ENCODE measurements at regions not wholly inside any gene's neighbourhood (a gene's known extent, or its start where the extent isn't known, plus 50 kb on each side); places are given as distances from the start of the nearest gene placed in this dataset.

- H3K36me3 Mint-ChIP-seq (ENCODE audit: insufficient read depth): no peaks in the 10 kb centered on the region
- DNase-seq (no peak), ATAC-seq (replicated peaks) (no peak)
- H3K4me3 Mint-ChIP-seq: no peak overlapping the region
- H3K4me1 Mint-ChIP-seq (ENCODE audit: low read depth in 2 of 2): no peaks in the 10 kb centered on the region
- no peak overlapping the region for H3K27ac Mint-ChIP-seq
- H3K27me3 Mint-ChIP-seq: peaks cover 7 to 17% of the 10 kb centered on the region in 2 donors
- H3K9me3 Mint-ChIP-seq: no peaks in the 10 kb centered on the region
Measured at GRCh38 chr11:71366076-71366475, 82.1 kb downstream of the DHCR7 start.

- H3K4me1 Mint-ChIP-seq (ENCODE audit: low read depth in 2 of 2): no peaks in the 10 kb centered on the region
Measured at GRCh38 chr11:71365626-71366025, 82.6 kb downstream of the DHCR7 start.

GRCh38 chr11:71364806-71365205, 83.4 kb downstream of the DHCR7 start:
- H3K27me3 Mint-ChIP-seq: peaks cover 7 to 17% of the 10 kb centered on the region in 2 donors
- H3K36me3 Mint-ChIP-seq (ENCODE audit: insufficient read depth): no peaks in the 10 kb centered on the region
- no peaks in the 10 kb centered on the region for H3K9me3 Mint-ChIP-seq
- no peak for DNase-seq
- H3K4me3 Mint-ChIP-seq: no peak overlapping the region
- ATAC-seq (replicated peaks): no peak
- H3K4me1 Mint-ChIP-seq (ENCODE audit: low read depth in 2 of 2): no peaks in the 10 kb centered on the region
- no peak overlapping the region for H3K27ac Mint-ChIP-seq

More at GRCh38 chr11:71365626-71366025, 82.6 kb downstream of the DHCR7 start:
- ATAC-seq (replicated peaks) (no peak), DNase-seq (no peak)
- H3K9me3 Mint-ChIP-seq: no peaks in the 10 kb centered on the region
- H3K27me3 Mint-ChIP-seq: peaks cover 7 to 17% of the 10 kb centered on the region in 2 donors
- H3K36me3 Mint-ChIP-seq (ENCODE audit: insufficient read depth): no peaks in the 10 kb centered on the region
- H3K27ac Mint-ChIP-seq: no peak overlapping the region
- no peak overlapping the region for H3K4me3 Mint-ChIP-seq

- no peaks in the 10 kb centered on the region for H3K4me1 Mint-ChIP-seq (ENCODE audit: low read depth in 2 of 2)
Measured at GRCh38 chr11:71364176-71364671, 84.0 kb downstream of the DHCR7 start.

DNA sequence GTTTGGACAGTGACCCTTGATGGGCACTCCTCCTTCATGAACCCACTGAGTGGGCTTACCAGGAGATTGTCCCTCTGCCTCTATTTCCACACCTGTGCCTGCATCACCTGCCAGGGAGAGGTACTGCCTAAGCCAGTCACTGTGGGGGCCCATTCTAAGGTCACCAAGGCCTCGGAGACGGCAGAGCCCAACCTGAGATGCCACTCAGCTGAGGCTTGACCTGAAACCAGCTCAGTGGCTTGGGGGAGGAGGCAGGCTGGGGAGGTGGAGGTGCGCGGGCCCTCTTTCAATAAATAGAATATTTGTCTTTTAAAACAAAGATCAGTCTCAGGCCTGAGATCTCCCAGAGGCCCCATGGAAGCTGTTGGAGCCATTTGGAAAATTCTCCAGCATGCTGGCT, 84.5 kb downstream of the DHCR7 start:
- DNase-seq: no peak

More at GRCh38 chr11:71364176-71364671, 84.0 kb downstream of the DHCR7 start:
- no peak for DNase-seq
- Mint-ChIP-seq H3K9me3 (no peaks in the 10 kb centered on the region), H3K27me3 (peaks cover 10 to 17% of the 10 kb centered on the region in 2 donors), H3K4me3 (no peak overlapping the region), H3K27ac (no peak overlapping the region), H3K36me3 (ENCODE audit: insufficient read depth) (no peaks in the 10 kb centered on the region)
- ATAC-seq (replicated peaks): no peak

DNA sequence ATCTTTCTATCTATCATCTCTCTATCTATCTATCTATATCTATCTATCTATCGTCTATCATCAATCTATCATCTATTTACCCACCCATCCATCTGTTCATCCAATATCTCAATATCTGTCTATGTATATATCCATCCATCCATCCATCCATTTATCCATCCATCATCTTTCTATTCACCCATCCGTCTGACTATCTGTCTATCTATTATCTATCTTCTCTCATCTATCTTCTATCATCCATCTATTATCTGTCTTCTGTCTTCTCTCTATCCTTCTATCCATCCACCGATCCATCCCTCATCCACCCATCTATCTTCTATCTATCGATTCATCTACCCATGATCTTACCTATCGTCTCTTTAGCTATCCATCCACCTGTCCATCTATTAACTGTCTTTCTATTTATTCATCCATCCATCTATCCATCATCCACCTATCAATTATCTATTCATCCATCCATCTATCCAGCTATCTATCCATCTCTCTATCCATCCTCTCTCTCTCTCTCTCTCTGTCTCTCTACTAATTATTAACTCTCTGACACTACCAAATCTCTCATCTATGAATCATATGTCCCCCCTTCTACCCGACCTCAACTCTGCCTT, 89.1 kb downstream of the DHCR7 start:
- no peak for DNase-seq
- ATAC-seq (replicated peaks): no peak
- Mint-ChIP-seq H3K4me3 (no peak overlapping the region), H3K27ac (no peak overlapping the region), H3K36me3 (ENCODE audit: insufficient read depth) (no peaks in the 10 kb centered on the region), H3K9me3 (no peaks in the 10 kb centered on the region), H3K27me3 (peaks cover 0 to 11% of the 10 kb centered on the region in 2 donors), H3K4me1 (ENCODE audit: low read depth in 2 of 2) (no peaks in the 10 kb centered on the region)

More for the DNA sequence above, 84.5 kb downstream of the DHCR7 start:
- Mint-ChIP-seq H3K4me3 (no peak overlapping the region), H3K9me3 (no peaks in the 10 kb centered on the region), H3K36me3 (ENCODE audit: insufficient read depth) (no peaks in the 10 kb centered on the region), H3K27me3 (peaks cover 13 to 15% of the 10 kb centered on the region in 2 donors), H3K4me1 (ENCODE audit: low read depth in 2 of 2) (no peaks in the 10 kb centered on the region), H3K27ac (no peak overlapping the region)
- ATAC-seq (replicated peaks): no peak

DNA sequence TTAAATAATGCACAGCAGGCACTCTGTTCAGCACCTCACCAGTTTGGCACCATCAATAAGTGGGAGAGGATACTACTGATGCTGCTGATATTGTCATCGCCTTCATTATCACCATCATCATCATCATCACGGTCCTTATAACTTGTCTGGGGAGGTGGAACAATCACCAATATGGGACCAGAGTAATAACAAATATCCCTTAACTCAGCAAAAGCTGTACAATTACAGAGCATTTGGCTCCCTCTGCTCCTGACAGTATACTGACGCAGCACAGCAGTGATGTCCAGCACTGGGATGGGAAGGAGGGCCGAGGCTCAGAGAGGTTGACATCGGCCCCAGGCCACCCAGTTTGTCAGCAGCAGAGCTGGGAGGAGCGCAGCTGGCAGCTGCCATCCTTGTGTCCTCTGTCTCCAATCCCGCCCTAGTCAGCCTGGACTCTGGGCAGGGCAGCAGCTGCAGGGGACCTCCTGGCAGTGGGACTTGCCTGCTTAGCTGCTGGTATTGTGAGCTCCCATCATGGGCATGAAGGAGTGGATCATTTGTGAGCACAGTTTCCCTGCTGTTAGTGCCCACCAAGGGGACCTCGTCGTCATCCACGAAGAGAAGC, 90.0 kb downstream of the DHCR7 start:
- no peaks in the 10 kb centered on the region for H3K4me1 Mint-ChIP-seq (ENCODE audit: low read depth in 2 of 2)
- no peaks in the 10 kb centered on the region for H3K9me3 Mint-ChIP-seq
- H3K27me3 Mint-ChIP-seq: peaks cover under 1 to 16% of the 10 kb centered on the region in 2 donors
- H3K36me3 Mint-ChIP-seq (ENCODE audit: insufficient read depth): no peaks in the 10 kb centered on the region
- ATAC-seq (replicated peaks): no peak
- no peak for DNase-seq
- H3K4me3 Mint-ChIP-seq: no peak overlapping the region
- H3K27ac Mint-ChIP-seq: no peak overlapping the region

GRCh38 chr11:71357414-71357813, 90.8 kb downstream of the DHCR7 start:
- ATAC-seq (replicated peaks) (no peak), DNase-seq (no peak)
- H3K9me3 Mint-ChIP-seq: no peaks in the 10 kb centered on the region
- H3K4me3 Mint-ChIP-seq: no peak overlapping the region
- peaks cover 9 to 24% of the 10 kb centered on the region in 2 donors for H3K27me3 Mint-ChIP-seq
- no peaks in the 10 kb centered on the region for H3K4me1 Mint-ChIP-seq (ENCODE audit: low read depth in 2 of 2)
- H3K27ac Mint-ChIP-seq: no peak overlapping the region
- H3K36me3 Mint-ChIP-seq (ENCODE audit: insufficient read depth): no peaks in the 10 kb centered on the region

GRCh38 chr11:71356904-71357303, 91.3 kb downstream of the DHCR7 start:
- no peak for DNase-seq
- H3K27me3 Mint-ChIP-seq: peaks cover 12 to 24% of the 10 kb centered on the region in 2 donors
- H3K4me1 Mint-ChIP-seq (ENCODE audit: low read depth in 2 of 2): no peaks in the 10 kb centered on the region
- no peak overlapping the region for H3K4me3 Mint-ChIP-seq
- no peak overlapping the region for H3K27ac Mint-ChIP-seq
- H3K36me3 Mint-ChIP-seq (ENCODE audit: insufficient read depth): no peaks in the 10 kb centered on the region
- no peak for ATAC-seq (replicated peaks)
- H3K9me3 Mint-ChIP-seq: no peaks in the 10 kb centered on the region

DNA sequence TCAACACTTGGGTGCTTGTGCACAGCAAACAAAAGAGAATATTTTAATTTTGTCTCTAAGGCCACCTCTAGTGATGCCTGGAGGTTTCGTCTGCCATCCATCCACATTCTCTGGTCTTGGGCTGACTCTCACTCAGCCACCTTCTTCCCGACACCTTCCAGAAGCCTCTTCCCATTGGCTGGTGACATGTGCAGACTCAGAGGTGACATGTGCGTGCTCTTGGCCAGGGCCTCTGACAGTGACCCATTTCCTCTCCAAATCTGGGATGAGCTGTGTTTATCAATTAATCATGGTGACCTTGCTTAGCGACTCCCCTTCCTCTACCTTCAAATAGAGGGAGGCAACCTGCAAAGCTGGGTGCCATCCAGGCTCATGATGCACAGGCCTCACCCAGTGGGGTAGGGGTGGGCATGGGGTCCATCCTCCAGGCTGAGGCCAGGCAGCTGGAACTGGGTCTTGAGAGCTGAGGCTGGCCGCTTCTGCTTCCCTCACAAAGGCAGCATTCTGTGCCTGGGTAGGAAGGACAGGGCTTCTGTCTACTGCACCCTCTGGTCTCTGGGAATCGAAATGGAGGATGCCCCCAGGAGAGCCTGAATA, 91.8 kb downstream of the DHCR7 start:
- peaks cover 17 to 27% of the 10 kb centered on the region in 2 donors for H3K27me3 Mint-ChIP-seq
- H3K36me3 Mint-ChIP-seq (ENCODE audit: insufficient read depth): no peaks in the 10 kb centered on the region
- H3K27ac Mint-ChIP-seq: no peak overlapping the region
- H3K4me1 Mint-ChIP-seq (ENCODE audit: low read depth in 2 of 2): no peaks in the 10 kb centered on the region
- H3K9me3 Mint-ChIP-seq: no peaks in the 10 kb centered on the region
- DNase-seq: no peak
- no peak for ATAC-seq (replicated peaks)
- no peak overlapping the region for H3K4me3 Mint-ChIP-seq

DNA sequence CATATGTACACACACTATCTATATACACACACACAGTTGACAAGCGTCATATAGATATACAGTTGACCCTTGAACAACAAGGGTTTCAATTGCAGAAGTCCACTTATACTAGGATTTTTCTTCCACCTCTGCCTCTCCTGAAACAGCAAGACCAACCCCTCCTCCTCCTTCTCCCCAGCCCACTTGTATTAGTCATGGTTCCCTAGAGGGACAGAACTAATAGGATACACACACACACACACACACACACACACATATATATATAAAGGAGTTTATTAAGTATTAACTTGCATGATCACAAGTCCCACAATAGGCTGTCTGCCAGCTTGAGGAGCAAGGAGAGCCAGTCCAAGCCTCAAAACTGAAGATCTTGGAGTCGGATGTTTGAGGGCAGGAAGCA, 92.9 kb downstream of the DHCR7 start:
- no peak for DNase-seq

DNA sequence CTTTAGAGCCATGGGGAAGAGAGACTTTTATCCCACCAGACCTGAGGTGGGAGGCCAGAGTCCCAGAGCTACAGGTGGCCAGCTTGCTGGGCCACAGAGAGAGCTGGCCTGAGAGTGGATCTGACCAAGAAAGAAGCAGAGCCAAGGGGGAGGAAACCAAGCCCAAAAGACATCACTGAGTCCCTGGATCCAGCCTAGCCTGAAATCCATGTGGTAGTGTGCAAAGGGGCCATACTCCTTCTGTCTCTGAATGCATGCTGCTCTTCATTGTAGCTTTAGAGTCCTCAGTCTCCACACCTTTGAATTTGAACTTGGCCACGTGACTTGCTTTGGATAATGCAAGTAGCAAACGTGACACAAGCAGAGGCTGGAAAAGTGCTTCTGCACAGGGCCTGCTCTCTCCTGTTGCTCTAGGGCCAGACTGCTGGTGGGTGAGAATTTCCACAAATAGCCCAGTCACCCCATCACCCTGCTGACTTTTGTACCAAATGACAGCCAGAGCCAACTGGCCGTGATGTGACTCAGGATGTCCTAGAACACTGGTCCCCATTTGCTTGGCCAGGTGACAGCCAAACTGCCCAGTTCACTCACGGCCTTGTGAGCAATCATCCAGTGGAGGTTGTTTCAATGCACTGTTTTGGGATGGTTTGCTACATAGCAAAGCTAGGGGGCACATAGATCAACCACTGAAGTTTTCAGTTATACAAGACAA, 93.6 kb downstream of the DHCR7 start:
- no peak overlapping the region for H3K4me3 Mint-ChIP-seq
- no peaks in the 10 kb centered on the region for H3K4me1 Mint-ChIP-seq (ENCODE audit: low read depth in 2 of 2)
- ATAC-seq (replicated peaks): no peak
- no peak for DNase-seq
- H3K27me3 Mint-ChIP-seq: peaks cover 25 to 30% of the 10 kb centered on the region in 2 donors
- no peaks in the 10 kb centered on the region for H3K9me3 Mint-ChIP-seq
- H3K36me3 Mint-ChIP-seq (ENCODE audit: insufficient read depth): no peaks in the 10 kb centered on the region
- H3K27ac Mint-ChIP-seq: no peak overlapping the region

More for the DNA sequence above, 92.9 kb downstream of the DHCR7 start:
- ATAC-seq (replicated peaks): no peak
- H3K4me3 Mint-ChIP-seq: no peak overlapping the region
- no peaks in the 10 kb centered on the region for H3K4me1 Mint-ChIP-seq (ENCODE audit: low read depth in 2 of 2)
- H3K27me3 Mint-ChIP-seq: peaks cover 20 to 30% of the 10 kb centered on the region in 2 donors
- no peaks in the 10 kb centered on the region for H3K9me3 Mint-ChIP-seq
- no peaks in the 10 kb centered on the region for H3K36me3 Mint-ChIP-seq (ENCODE audit: insufficient read depth)
- H3K27ac Mint-ChIP-seq: no peak overlapping the region

GRCh38 chr11:71352748-71353147, 95.4 kb downstream of the DHCR7 start:
- ATAC-seq (replicated peaks) (no peak), DNase-seq (no peak)
- H3K36me3 Mint-ChIP-seq (ENCODE audit: insufficient read depth): no peaks in the 10 kb centered on the region
- H3K27ac Mint-ChIP-seq: no peak overlapping the region
- H3K27me3 Mint-ChIP-seq: peaks cover 29 to 43% of the 10 kb centered on the region in 2 donors
- H3K4me1 Mint-ChIP-seq (ENCODE audit: low read depth in 2 of 2): no peaks in the 10 kb centered on the region
- H3K9me3 Mint-ChIP-seq: no peaks in the 10 kb centered on the region
- H3K4me3 Mint-ChIP-seq: no peak overlapping the region

Data from effector memory CD8-positive, alpha-beta T cell (primary cell).